NT2/D1 (cell line): ENCODE measurements at regions not wholly inside any gene's neighbourhood (a gene's known extent, or its start where the extent isn't known, plus 50 kb on each side); places are given as distances from the start of the nearest gene placed in this dataset.

Source experiments
- SUZ12 ChIP-seq: IDR thresholded peaks from 2 replicates; pipeline ENCODE4 v1.6.1; 2011; ENCODE audit not compliant: insufficient read length, insufficient read depth; ENCODE audit errors: extremely low read depth
- YY1 ChIP-seq: IDR thresholded peaks from 2 replicates; pipeline ENCODE4 v1.6.1; 2011; ENCODE audit not compliant: insufficient read length, insufficient read depth
- ZNF274 ChIP-seq: IDR thresholded peaks from 2 replicates; pipeline ENCODE4 v1.6.1; 2011; ENCODE audit warnings: mild to moderate bottlenecking, low read depth, low read length

DNA sequence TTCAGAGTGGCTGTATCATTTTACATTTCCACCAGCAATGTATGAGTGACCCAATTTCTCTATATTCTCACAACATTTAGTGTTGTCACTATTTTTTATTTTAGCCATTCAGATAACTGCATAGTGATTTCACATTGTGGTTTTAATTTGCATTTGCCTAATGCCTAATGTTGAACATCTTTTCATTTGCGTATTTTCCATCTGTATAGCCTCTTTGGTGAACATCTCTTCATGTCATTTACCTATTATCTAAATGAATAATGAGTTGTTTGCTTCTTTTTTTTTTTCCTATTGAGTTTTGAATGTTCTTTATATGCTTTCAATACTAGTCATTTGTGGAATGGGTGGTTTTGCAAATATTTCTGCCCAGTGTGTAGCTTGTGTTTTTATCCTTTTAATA, 120.9 kb upstream of the CPHXL start:
- TF ChIP-seq YY1: no peak
- no peak for TF ChIP-seq ZNF274
- no peak for TF ChIP-seq SUZ12
